ENCODE measurements at regions not wholly inside any gene's neighbourhood (a gene's known extent, or its start where the extent isn't known, plus 50 kb on each side); places are given as distances from the start of the nearest gene placed in this dataset.

GRCh38 chrX:39253551-39253950 lies 452.3 kb downstream of the MID1IP1 start:
- Histone ChIP-seq H3K9me2 (replicated peaks; ENCODE audit: control insufficient read depth, low read length) (no peaks in the 10 kb centered on the region), H3K4me3 (ENCODE audit: low read length) (no peak overlapping the region), H3K36me3 (ENCODE audit: control insufficient read depth, low read length) (no peaks in the 10 kb centered on the region), H3K27ac (ENCODE audit: low read depth, low read length) (no peak overlapping the region), H3K27me3 (ENCODE audit: control insufficient read depth, low read length) (no peaks in the 10 kb centered on the region), H3K4me1 (ENCODE audit: control insufficient read depth, low read length) (no peaks in the 10 kb centered on the region), H3F3A (ENCODE audit: control insufficient read depth, insufficient read depth) (no peaks in the 10 kb centered on the region), H3K9me3 (ENCODE audit: control insufficient read depth, insufficient read depth, low read length) (no peaks in the 10 kb centered on the region), H4K20me1 (ENCODE audit: control insufficient read depth, insufficient read depth, low read depth, low read length) (no peaks in the 10 kb centered on the region), H3K4me2 (ENCODE audit: low read length) (no peak overlapping the region), H3K79me2 (ENCODE audit: control insufficient read depth, low read length) (no peaks in the 10 kb centered on the region)
- TF ChIP-seq CTCF (IDR thresholded peaks at IDR 0.05; ENCODE audit: low read depth, low read length, poor library complexity, severe bottlenecking) (no peak), EZH2phosphoT487 (IDR thresholded peaks at IDR 0.05; ENCODE audit: borderline replicate concordance, low read length) (no peak)

DNA sequence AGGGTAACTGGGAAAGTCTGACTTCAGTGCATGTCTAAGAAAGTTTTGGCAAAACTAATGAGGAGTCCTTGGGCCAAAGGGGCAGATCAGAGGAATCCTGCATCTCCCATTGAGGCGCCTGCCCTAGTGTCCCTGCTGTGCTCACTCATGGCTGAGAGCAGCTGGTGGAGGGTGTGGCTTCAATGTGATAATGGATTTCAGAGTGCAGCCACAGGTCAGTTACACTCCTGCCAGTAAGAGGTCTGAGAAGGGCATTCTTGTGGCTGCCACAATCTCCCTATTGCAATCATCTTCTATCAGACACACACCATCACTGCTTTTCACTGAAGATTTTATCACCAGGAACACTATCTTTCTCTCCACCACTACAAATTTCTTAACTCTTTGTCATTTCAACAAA lies 457.1 kb downstream of the MID1IP1 start:
- no peak overlapping the region for H3K27ac ChIP-seq (ENCODE audit: low read depth, low read length)
- H3K36me3 ChIP-seq (ENCODE audit: control insufficient read depth, low read length), result no peaks in the 10 kb centered on the region
- no peaks in the 10 kb centered on the region for H4K20me1 ChIP-seq (ENCODE audit: control insufficient read depth, insufficient read depth, low read depth, low read length)
- no peaks in the 10 kb centered on the region for H3K27me3 ChIP-seq (ENCODE audit: control insufficient read depth, low read length)
- H3K9me2 ChIP-seq (replicated peaks; ENCODE audit: control insufficient read depth, low read length), result no peaks in the 10 kb centered on the region
- no peak overlapping the region for H3K4me2 ChIP-seq (ENCODE audit: low read length)
- H3F3A ChIP-seq (ENCODE audit: control insufficient read depth, insufficient read depth), result no peaks in the 10 kb centered on the region
- no peaks in the 10 kb centered on the region for H3K4me1 ChIP-seq (ENCODE audit: control insufficient read depth, low read length)
- no peaks in the 10 kb centered on the region for H3K9me3 ChIP-seq (ENCODE audit: control insufficient read depth, insufficient read depth, low read length)
- H3K4me3 ChIP-seq (ENCODE audit: low read length), result no peak overlapping the region
- H3K79me2 ChIP-seq (ENCODE audit: control insufficient read depth, low read length), result no peaks in the 10 kb centered on the region
- TF ChIP-seq CTCF (IDR thresholded peaks at IDR 0.05; ENCODE audit: low read depth, low read length, poor library complexity, severe bottlenecking) (no peak), EZH2phosphoT487 (IDR thresholded peaks at IDR 0.05; ENCODE audit: borderline replicate concordance, low read length) (no peak)

- Histone ChIP-seq H3K4me1 (ENCODE audit: control insufficient read depth, low read length) (no peaks in the 10 kb centered on the region), H3K9me2 (replicated peaks; ENCODE audit: control insufficient read depth, low read length) (no peaks in the 10 kb centered on the region), H3F3A (ENCODE audit: control insufficient read depth, insufficient read depth) (no peaks in the 10 kb centered on the region), H4K20me1 (ENCODE audit: control insufficient read depth, insufficient read depth, low read depth, low read length) (no peaks in the 10 kb centered on the region), H3K4me3 (ENCODE audit: low read length) (no peak overlapping the region), H3K9me3 (ENCODE audit: control insufficient read depth, insufficient read depth, low read length) (no peaks in the 10 kb centered on the region), H3K36me3 (ENCODE audit: control insufficient read depth, low read length) (no peaks in the 10 kb centered on the region), H3K79me2 (ENCODE audit: control insufficient read depth, low read length) (no peaks in the 10 kb centered on the region), H3K27me3 (ENCODE audit: control insufficient read depth, low read length) (no peaks in the 10 kb centered on the region), H3K4me2 (ENCODE audit: low read length) (no peak overlapping the region), H3K27ac (ENCODE audit: low read depth, low read length) (no peak overlapping the region)
- no peak for TF ChIP-seq EZH2phosphoT487 (IDR thresholded peaks at IDR 0.05; ENCODE audit: borderline replicate concordance, low read length)
- no peak for TF ChIP-seq CTCF (IDR thresholded peaks at IDR 0.05; ENCODE audit: low read depth, low read length, poor library complexity, severe bottlenecking)
Measured at GRCh38 chrX:39260965-39261364, 459.7 kb downstream of the MID1IP1 start.

Measured in DOHH2 (cell line).